Endothelial cell of umbilical vein (primary cell): ENCODE measurements at regions not wholly inside any gene's neighbourhood (a gene's known extent, or its start where the extent isn't known, plus 50 kb on each side); places are given as distances from the start of the nearest gene placed in this dataset.

Experiments
- BruUV-seq: library from RNA; stranded (reverse); fragments of 400-500 nt; replicated peaks from 2 replicates; lab custom pipeline; 2021; lab: Mats Ljungman, UMichigan
- CTCF ChIA-PET: fragments of 300-600, 350-600 bp; sonication (Branson Sonifier 250); formaldehyde crosslinking; loops from one replicate; lab custom pipeline; 2021; ENCODE audit warnings: antibody characterized with exemption, inconsistent platforms; lab: Charles Lee
- POLR2A ChIA-PET: fragments of 300-600, 350-600 bp; sonication (Branson Sonifier 250); formaldehyde crosslinking; loops from one replicate; lab custom pipeline; 2021; ENCODE audit warnings: antibody characterized with exemption, inconsistent platforms; lab: Charles Lee
- DNase-seq: peaks from one replicate; pipeline ENCODE4 v3.0.0-alpha.2; 2011; ENCODE audit warnings: low read depth, low spot score
- FAIRE-seq: peaks from 2 replicates; lab custom pipeline; 2011; peaks lifted over from hg19 to GRCh38; lab: Jason Lieb, UNC
- H2AFZ ChIP-seq: 2 replicates; pipeline ENCODE4 v1.6.0; 2012; ENCODE audit warnings: low read depth, low read length, control low read depth, inconsistent platforms
- H3K27ac ChIP-seq: 2 replicates; pipeline ENCODE4 v1.5.1; 2011; ENCODE audit warnings: low read depth, mild to moderate bottlenecking, control low read depth, low read length, moderate library complexity; ENCODE audit not compliant: insufficient read depth
- H3K27me3 ChIP-seq, 2 experiments: 2 replicates each; pipeline versions ENCODE4 v1.6.0 to v1.6.1; 2011; ENCODE audit warnings: low read length in 2 of 2, mixed read lengths in 1 of 2; ENCODE audit not compliant: control insufficient read depth in 2 of 2, insufficient read depth in 2 of 2
- H3K36me3 ChIP-seq, 2 experiments: 2 replicates in 1 of 2; 3 replicates in 1 of 2; pipeline ENCODE4 v1.5.1; 2011; ENCODE audit warnings: low read length in 2 of 2, mild to moderate bottlenecking in 1 of 2, moderate library complexity in 1 of 2; ENCODE audit not compliant: control insufficient read depth in 2 of 2, insufficient read depth in 2 of 2; ENCODE audit errors: extremely low read depth in 1 of 2
- H3K4me1 ChIP-seq: 3 replicates; pipeline ENCODE4 v1.5.1; 2011; ENCODE audit warnings: mild to moderate bottlenecking, low read length; ENCODE audit not compliant: control insufficient read depth, insufficient read depth; ENCODE audit errors: extremely low read depth
- H3K4me2 ChIP-seq: 2 replicates; pipeline ENCODE4 v1.6.1; 2011; ENCODE audit warnings: low read length, control low read depth, mixed read lengths; ENCODE audit not compliant: insufficient read depth
- H3K4me3 ChIP-seq, 3 experiments: fragments of 200-600 bp in 1 of 3; sonication (generic), shearing (Covaris generic) in 1 of 3; replicated peaks in 1 of 3; 2 replicates each; pipeline ENCODE4 v1.5.1; 2011 to 2016; ENCODE audit warnings: control low read depth in 3 of 3, low read length in 3 of 3, mild to moderate bottlenecking in 2 of 3, inconsistent platforms in 1 of 3, low read depth in 1 of 3, moderate library complexity in 1 of 3; ENCODE audit not compliant: insufficient read depth in 1 of 3
- H3K79me2 ChIP-seq: 2 replicates; pipeline ENCODE4 v1.6.0; 2012; ENCODE audit warnings: low read length, inconsistent platforms; ENCODE audit not compliant: control insufficient read depth, insufficient read depth
- H3K9ac ChIP-seq: replicated peaks from 2 replicates; pipeline ENCODE3; 2011; ENCODE audit warnings: low read length, control low read depth; ENCODE audit not compliant: insufficient read depth; ENCODE audit errors: extremely low read depth
- H3K9me1 ChIP-seq: replicated peaks from 3 replicates; pipeline ENCODE4 v1.6.0; 2011; ENCODE audit warnings: mild to moderate bottlenecking, low read length; ENCODE audit not compliant: control insufficient read depth, insufficient read depth; ENCODE audit errors: extremely low read depth
- H3K9me3 ChIP-seq: replicated peaks from 2 replicates; pipeline ENCODE4 v1.5.1; 2012; ENCODE audit warnings: low read length, inconsistent platforms; ENCODE audit not compliant: control insufficient read depth, insufficient read depth
- H4K20me1 ChIP-seq: replicated peaks from 2 replicates; pipeline ENCODE3; 2011; ENCODE audit warnings: mild to moderate bottlenecking, low read length; ENCODE audit not compliant: control insufficient read depth, insufficient read depth; ENCODE audit errors: extremely low read depth
- CTCF ChIP-seq, 2 donors: IDR thresholded peaks; 1 replicate in 1 of 2; 2 replicates in 1 of 2; pipeline ENCODE4 v1.5.1; 2011; ENCODE audit warnings: low read length in 2 of 2, mild to moderate bottlenecking in 2 of 2, moderate library complexity in 2 of 2, control low read depth in 1 of 2, inconsistent platforms in 1 of 2, low read depth in 1 of 2; ENCODE audit not compliant: insufficient read depth in 1 of 2; ENCODE audit errors: extremely low read depth in 1 of 2
- EZH2 ChIP-seq: IDR thresholded peaks from 2 replicates; pipeline ENCODE4 v1.6.1; 2012; ENCODE audit warnings: borderline replicate concordance, low read depth, mild to moderate bottlenecking, moderate library complexity, low read length, inconsistent platforms; ENCODE audit not compliant: severe bottlenecking
- FOS ChIP-seq: IDR thresholded peaks from 2 replicates; pipeline ENCODE4 v1.6.1; 2011; ENCODE audit warnings: mild to moderate bottlenecking, low read length, moderate library complexity, borderline replicate concordance; ENCODE audit not compliant: insufficient read depth
- GATA2 ChIP-seq: IDR thresholded peaks from 2 replicates; pipeline ENCODE4 v1.7.0; 2011; ENCODE audit warnings: low read depth, mild to moderate bottlenecking, moderate library complexity, mixed read lengths, low read length; ENCODE audit not compliant: insufficient read length, insufficient read depth
- JUN ChIP-seq: IDR thresholded peaks from 2 replicates; pipeline ENCODE4 v1.6.1; 2011; ENCODE audit warnings: borderline replicate concordance, low read depth; ENCODE audit not compliant: insufficient read length, insufficient read depth
- MAX ChIP-seq: IDR thresholded peaks from 2 replicates; pipeline ENCODE4 v1.6.1; 2011; ENCODE audit not compliant: insufficient read depth, insufficient read length
- MYC ChIP-seq: IDR thresholded peaks from one replicate; pipeline ENCODE4 v1.6.1; 2011; ENCODE audit warnings: mild to moderate bottlenecking, low read depth, low read length
- POLR2A ChIP-seq: IDR thresholded peaks from 2 replicates; pipeline ENCODE4 v1.6.1; 2012; ENCODE audit warnings: low read depth, mild to moderate bottlenecking, control low read depth, low read length
- POLR2AphosphoS5 ChIP-seq: IDR thresholded peaks from 2 replicates; pipeline ENCODE4 v1.6.1; 2012; ENCODE audit warnings: low read depth, mild to moderate bottlenecking, control low read depth, low read length, moderate library complexity; ENCODE audit not compliant: insufficient read depth
- dilution Hi-C: fragments of 300-500 bp; cut with MboI; formaldehyde crosslinking; loops from one replicate; pipeline ENCODE4 v1.15.0; 2019; ENCODE audit warnings: low sequenced_read_pairs; ENCODE audit not compliant: extremely low pct_ligation_motif_present
- intact Hi-C: fragments of 100-400 bp; cut with micrococcal nuclease; formaldehyde crosslinking; loops from one replicate; pipeline ENCODE4 v1.10.0; 2022

DNA sequence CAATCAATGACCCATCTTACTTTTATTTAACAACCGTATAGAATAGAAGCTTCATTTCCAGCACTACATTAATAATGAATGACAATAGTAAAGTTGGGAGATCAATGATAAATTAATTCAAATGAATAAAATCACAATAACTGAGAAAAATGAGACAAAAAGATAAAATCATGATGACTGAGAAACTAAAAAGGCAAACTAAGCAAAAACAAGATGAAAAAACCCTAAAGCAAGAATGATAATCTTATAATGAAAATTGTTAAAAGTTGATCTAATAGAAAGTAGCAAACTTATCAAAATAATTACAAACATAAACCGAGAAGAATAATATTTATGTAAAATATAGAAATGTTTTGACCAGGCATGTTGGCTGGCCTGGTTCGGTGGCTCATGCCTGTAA is 130.4 kb upstream of the INPP4B start:
- H3K9me3 ChIP-seq: no peaks in the 10 kb centered on the region
- no peak for TF ChIP-seq POLR2AphosphoS5
- TF ChIP-seq FOS: no peak
- TF ChIP-seq POLR2A: no peak
- TF ChIP-seq JUN: no peak
- no peak for TF ChIP-seq MAX
- no peak for TF ChIP-seq CTCF (IDR thresholded peaks at IDR 0.05; ENCODE audit: extremely low read depth in 1 of 2, insufficient read depth in 1 of 2, low read depth in 1 of 2, low read length in 2 of 2)
- TF ChIP-seq EZH2: no peak
- no peak for TF ChIP-seq GATA2
- TF ChIP-seq MYC: no peak
- ChIA-PET POLR2A (no interaction called here), CTCF (interaction anchor here (2.0 kb wide), 1 partner anchor 9 kb away, joined by 7 read pairs; no protein-coding TSS in a partner anchor)
- H3K27ac ChIP-seq: no peak overlapping the region
- no peak overlapping the region for H2AFZ ChIP-seq
- H4K20me1 ChIP-seq: no peaks in the 10 kb centered on the region
- DNase-seq (no peak), FAIRE-seq (no peak)
- H3K79me2 ChIP-seq: no peaks in the 10 kb centered on the region
- H3K4me2 ChIP-seq: no peak overlapping the region
- no peaks in the 10 kb centered on the region for H3K36me3 ChIP-seq
- H3K4me3 ChIP-seq: no peak overlapping the region
- no peaks in the 10 kb centered on the region for H3K27me3 ChIP-seq
- no peak overlapping the region for H3K9ac ChIP-seq
- dilution Hi-C loops (no loop called here), intact Hi-C loops (no loop called here)
- H3K4me1 ChIP-seq: no peaks in the 10 kb centered on the region
- H3K9me1 ChIP-seq: no peaks in the 10 kb centered on the region
- no TSS peak for BruUV-seq
